GM21717 (cell line): ENCODE measurements at regions not wholly inside any gene's neighbourhood (a gene's known extent, or its start where the extent isn't known, plus 50 kb on each side); places are given as distances from the start of the nearest gene placed in this dataset.

ENCODE experiments used
- ATAC-seq: cut with Tn5 transposase; IDR thresholded peaks from one replicate; pipeline ENCODE4 v1.9.1; 2021; ENCODE audit warnings: mild to moderate bottlenecking, moderate library complexity; ENCODE audit not compliant: unreplicated experiment

DNA sequence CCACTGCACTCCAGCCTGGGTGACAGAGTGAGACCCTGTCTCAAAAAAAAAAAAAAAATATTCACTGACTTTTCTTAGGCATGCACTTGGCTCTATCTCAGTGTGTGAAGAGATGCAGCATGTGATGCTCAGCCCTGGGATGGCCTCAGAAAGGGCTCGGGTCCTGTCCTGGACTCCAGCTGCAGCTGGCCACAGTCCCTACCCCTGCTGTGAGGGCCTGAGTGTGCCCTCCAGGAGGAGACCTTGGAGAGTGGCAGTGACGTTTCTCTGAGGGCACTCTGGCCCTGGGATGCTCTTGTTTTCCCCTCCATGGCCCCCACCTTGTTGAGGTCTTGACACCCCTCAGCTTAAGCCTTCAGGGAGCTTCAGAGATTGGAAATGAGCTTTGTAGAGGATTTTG is 81.9 kb upstream of the POU3F1 start:
- ATAC-seq, result no peak

DNA sequence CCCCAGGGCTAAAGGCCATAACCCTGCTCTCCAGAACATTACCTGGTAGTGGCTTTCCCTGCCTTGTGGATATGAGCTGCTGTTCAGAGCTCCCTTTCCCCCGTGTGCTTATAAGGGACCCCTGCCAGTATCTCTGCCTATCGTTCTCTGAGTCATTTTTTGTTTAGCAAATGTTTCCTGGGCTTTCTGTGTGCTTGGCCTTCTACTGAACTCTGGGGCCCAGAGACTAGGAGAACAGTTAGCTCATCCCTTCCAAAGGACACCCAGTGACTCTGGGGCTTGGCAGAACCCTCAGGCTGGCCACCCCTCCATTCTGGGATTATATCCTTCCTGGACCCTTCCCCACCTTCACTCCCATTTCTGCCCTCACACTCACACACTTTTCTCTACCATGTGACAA is 80.8 kb upstream of the POU3F1 start:
- ATAC-seq, result no peak

DNA sequence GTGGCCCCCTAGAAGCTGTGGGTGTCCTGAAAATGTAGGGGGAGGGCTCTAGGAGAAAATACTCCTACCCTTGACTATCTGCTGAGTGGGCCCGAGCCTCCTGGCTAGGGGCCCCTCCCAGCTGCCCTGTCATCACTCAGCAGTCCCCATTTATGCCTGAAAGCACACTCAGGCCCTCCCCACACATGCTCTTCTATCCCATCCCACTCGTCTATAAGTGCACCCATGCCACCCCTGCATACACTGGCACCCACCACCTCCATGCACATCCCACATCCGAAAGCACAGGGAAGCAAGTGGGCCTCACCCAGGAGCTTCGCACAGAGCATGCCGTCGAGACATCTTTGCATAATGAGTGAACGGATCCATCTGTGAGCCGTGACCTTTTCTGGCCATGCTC is 80.4 kb upstream of the POU3F1 start:
- ATAC-seq, result no peak

DNA sequence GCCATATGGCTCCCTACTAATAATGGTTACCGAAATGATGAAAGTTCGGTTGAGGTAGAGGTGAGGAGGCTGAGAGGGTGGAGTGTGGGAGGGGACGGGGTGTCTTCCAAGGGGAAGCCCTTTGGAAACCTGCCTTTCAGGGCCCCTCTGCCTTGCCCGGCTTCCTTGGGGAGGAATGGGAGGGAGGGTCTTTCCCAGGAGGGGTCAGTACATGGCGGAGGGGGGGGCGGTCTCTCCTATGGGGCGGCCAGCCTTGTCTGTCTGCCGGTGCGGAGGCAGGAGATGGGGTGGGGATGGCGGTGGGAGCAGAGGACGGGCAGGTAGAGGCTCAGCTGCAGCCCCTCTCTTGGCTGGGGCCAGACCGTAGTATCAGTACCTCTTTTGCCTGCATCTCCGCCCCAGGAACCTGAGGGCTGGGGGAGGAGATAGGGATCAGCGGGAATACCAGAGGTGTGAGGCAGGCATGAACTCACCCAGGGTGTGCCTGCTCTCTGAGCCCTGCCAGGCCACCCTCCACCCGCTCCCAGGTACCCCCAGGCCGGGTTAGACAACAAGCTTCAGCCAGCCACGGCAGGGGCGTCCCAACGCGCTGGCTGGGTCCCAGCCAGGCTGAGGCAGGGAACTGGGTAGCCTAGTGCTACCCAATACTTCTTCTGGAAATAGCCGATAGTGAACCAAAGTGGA is 79.4 kb upstream of the POU3F1 start:
- ATAC-seq, result no peak

DNA sequence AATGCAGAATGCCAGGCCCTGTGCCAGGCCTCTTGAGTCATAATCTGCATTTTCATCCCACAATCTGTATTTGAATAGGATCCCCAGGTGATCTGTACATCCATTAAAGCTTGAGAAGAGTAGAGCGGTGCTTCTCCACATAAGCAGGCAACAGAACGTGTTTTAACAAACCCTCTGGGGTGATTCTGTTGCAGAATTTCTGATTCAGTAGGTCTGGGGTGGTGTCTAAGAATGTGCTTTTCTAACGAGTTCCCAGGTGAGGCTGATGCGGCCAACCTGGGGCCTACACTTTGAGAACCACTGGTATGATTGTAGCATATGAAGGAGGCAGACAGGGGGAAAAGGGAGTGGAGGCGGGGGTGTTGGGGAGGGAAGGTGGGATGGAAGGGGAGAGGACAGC is 78.4 kb upstream of the POU3F1 start:
- ATAC-seq, result no peak

DNA sequence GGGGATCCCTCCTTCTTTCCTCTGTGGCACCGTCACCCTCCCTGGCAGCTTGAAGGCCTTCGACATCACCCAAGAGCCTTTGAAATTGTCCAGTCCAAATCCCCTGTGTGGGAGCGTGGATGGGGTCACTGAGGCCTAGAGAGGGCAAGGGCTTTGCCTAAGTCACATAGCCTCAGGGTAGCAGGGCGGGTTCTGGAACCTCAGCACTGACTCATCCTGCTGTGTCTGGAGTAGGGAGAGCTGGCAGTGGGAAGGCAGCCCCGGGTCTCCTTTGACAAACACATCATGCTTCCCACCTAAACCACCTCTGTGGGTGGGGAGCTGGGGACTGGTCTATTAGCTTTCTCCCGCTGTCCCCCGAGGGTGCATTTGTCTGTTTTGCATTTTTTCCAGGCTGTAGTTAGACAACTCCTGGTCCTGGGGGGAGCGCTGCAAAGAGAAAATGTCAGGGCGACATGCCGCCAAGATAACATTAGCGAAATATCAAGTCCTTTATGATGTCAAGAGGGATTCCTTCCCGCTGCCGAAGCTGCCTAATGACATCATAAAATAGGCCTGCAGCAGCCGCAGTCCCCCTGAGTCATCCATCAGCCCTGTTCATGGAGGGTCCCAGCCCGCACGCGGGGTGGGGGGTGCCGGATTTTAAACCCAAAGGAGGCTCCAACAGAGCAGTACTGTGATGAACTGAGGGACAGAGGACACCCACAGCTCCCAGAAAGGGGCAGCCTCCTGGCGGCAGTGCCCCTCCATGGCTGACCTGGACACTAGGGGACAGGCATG is 77.0 kb upstream of the POU3F1 start:
- no peak for ATAC-seq

DNA sequence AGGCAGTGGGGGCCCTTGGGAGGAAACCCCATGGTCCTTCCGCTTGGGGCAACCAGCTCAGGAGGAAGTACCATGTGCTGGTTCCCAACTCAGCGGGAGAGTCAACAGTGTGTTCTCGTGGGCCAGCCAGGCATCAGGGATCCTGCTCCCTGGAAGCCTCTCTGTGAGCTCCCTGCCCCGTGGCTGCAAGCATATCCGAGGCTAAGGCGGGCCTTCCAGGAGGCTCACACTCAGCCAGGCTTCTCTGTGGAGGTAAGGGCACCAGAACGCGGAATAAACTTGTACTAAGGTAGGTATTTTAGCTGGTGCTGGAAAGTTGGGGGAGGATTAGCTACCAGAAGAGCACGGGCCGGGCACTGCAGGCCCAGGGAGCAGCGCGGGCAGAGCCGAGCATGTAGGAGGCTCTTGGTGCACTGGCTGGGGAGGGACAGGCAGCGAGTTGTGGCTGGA is 74.7 kb upstream of the POU3F1 start:
- no peak for ATAC-seq

DNA sequence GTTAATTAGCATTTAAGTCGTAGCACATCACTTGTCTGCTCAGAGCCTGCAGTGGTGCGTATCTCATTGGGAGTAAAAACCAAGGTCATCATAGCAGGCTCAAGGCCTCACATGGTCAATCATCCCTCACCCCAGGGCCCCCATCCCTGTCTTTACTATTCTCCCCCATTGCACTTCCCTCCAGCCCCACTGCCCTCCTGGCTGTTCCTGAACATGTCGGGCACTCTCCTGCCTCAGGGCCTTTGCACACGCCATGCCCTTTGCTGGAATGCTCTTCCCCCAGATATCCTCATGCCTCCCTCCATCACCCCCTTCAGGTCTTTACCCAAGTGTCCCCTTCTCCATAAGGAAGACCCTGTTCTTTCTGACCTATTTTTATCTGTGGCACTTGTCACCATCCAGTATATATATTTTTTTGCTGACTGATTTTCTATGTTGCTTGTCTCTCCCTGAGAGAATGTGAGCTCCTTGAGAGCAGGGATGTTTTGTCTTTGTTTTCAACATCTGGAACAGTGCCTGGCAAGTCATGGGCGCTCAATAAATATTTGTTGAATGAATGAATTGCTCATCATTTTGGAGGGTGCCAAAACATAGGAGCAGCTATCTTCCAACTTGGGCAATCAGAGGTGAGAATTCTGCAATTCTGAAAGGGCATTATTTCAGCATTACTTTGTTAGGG is 74.1 kb upstream of the POU3F1 start:
- ATAC-seq, result no peak

DNA sequence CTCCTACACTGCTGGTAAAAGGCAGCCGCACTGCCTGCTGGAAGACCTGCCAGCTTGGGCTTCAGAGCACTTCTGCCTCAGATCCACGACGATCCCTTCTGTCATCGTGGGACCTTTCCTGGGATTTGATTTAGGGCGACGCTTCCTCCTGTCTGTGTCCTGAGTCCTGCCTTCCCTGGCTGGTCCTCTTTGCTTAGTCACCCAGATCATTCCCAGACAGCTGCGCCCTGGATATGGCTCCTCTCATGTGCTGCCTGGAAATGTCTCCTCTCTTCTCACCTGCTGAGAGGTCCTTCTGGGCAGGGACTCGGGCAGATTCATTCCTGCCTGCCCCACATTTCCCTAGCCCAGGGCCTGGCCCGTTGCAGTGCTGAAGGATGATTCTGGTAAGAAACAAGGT is 72.4 kb upstream of the POU3F1 start:
- ATAC-seq, result no peak

DNA sequence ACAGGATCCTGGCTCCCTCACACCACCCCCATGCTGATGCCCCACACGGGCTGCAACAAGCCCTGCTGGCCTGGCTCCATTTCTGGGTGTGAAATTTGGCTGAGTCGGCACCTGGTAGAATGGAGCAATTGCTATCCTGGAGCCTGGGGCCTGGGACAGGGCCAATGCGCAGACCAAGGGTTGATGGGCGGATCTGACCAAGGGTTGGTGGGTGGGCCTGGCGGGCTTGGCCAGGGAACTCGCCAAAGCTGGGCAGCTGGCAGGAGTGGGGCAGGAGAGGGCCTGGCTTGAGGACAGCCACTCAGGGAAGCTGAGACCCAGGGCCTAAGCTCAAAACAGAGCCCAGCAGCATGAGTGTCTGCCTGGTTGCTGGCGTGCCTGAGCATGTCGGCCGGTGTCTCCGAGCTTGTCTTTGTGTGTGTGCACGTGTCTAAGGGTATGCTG is 70.9 kb upstream of the POU3F1 start:
- ATAC-seq, result no peak

DNA sequence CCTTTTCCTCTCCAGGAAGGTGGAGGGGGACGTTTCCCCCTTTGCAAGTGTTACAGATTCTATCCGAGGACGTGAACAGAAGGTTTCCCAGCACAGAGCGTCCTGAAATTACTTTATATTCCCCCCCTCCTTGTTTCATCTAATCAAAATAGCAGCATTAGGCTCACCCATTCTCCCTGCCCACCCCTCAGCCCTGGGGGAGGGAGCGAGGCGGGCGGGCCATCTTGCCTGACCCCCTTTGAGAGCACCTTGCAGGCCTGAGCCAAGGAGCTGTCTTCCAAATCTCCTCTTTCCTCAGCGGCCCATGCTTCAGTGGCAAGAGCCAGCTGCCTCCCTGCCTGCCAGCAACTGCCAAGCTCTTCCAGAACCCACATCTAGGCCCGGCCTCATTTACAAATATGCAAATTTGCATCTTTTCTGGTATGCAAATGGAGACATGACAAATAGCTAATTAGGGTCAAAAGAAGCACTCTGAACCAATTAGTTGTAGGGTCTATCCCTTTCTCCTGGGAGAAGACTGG is 69.1 kb upstream of the POU3F1 start:
- no peak for ATAC-seq

DNA sequence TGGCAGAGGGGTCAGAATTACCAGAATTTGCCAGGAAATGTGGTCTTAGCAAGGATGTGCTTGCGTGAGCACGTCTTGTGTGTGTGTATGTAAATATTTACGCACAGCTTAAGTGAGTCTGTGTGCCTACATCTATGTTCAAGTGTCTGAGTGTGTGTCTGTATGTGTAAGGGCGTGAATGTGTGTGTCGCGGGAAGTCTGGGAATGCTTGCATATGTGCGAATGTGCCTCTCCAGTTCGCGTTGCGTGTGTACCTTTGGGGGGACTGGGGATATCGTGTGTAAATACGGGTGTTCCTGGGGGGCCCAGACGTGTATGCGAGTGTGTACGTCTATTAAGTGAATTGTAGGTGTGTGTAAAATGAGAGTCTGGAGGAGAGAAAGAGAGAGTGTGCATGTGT is 68.6 kb upstream of the POU3F1 start:
- no peak for ATAC-seq

DNA sequence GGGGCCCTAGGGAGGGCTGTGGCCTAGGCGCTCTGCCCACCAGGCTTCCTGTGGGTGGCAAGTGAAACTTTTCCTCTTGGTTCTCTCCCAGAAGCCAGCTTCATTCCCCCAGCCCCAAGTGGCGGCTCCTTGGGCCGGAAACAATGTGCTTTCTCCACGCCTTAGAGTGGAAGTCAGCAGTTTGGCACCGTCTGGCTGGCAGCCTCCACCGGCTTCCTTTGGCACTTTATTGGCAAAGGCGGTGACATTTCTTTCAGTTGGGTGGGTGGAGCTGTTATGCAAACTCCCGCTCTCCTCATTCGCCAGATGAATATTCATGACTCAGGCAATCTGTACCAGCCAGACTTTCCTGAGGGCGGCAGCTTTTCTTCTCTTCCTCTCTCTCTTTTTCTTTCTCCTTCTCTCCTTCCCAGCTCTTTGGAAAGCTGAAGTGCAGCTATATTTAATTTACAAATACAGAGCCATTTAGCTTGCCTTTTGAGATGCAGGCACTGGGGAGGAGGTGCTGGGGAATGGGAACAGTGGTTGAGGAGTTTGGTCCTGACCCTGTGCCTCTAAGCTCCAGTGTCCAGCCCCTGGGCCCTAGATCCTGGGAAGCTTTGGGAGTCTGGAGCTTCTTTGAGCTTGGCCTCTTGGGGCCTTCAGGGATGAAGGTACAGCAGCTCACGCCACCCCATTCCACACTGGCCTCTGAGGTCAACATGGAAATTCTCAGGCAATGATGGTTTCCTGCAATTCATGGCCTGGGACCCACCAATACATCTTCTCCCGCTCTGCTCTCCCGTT is 67.8 kb upstream of the POU3F1 start:
- no peak for ATAC-seq

DNA sequence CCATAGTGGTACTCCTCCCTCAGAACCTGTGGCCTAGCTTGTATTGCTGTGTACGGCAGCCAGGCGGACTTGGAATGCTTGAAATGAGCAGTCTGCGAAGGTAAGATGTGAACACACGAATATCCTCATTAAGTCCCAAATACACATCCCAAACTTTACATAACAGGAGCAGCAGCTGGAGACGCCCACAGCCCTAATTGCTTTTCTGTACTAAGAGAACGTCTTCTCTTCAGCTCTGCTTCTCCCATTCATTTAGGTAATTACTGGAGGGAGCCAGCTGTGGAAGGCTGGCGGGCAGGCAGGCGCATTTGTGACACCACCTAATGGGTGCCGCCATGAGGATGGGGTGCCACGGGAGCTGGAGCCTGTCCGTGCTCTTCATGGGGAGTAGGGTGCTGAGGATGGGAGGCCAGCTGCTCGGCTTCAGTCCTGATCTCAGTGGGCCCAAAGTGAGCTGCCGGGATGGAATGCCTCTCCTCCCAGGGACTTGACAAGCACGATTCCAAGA is 66.6 kb upstream of the POU3F1 start:
- ATAC-seq, result no peak

DNA sequence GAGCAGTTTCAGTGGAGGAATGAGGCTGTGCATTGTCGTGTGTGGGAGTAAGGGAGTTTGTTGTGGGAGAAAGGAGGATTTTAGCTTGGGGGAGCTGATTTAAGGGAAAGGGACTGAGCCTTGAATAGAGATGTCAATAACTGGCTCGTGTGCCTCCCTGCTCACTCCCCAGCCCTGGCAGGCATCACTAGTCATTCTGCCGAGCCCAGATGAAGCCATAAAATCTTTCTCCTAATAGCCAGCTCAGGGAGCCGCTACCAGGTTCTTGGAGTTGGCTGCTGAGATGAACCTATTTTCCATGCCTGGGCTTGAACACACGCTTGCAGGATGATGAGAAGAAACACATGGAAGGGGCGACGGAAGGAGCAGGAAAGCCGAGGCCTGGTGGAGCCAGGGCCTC is 65.0 kb upstream of the POU3F1 start:
- no peak for ATAC-seq

DNA sequence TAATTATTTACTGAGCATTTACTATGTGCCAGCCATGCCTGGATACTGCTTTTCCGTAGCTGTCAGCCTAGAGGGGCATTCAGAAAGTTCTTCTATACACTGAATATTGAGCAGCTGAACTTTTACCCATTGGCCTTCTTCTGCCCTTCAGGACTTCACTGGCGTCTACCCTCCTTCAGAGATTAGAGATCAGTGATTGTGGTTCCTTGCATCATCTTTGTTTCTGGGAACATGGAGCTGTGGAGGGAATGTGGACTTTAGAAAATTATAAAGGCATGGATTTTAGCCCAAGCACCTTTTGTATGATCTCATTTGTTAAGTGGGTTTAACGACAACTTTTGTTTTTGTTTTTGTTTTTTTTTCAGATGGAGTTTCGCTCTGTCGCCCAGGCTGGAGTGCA is 58.7 kb upstream of the POU3F1 start:
- no peak for ATAC-seq

DNA sequence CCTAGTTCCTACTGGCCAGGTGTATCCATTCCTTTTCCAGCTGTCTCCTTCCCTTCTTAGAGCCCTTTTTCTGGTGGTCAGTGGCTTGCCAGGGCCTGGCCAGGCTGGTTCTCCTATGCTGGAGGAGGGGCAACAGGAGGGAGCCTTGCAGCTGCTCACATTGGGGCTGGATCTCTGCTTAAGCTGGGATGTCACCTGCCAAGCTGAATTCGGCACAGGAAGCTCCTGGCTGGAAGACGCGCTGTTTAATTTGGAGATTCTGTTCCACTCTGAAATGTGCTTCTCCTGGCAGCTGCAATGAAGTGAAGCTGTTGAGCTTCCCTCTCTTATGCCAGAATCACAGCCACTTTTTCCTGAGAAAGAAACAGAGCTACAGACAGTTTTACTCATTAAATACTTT is 56.0 kb upstream of the POU3F1 start:
- no peak for ATAC-seq

DNA sequence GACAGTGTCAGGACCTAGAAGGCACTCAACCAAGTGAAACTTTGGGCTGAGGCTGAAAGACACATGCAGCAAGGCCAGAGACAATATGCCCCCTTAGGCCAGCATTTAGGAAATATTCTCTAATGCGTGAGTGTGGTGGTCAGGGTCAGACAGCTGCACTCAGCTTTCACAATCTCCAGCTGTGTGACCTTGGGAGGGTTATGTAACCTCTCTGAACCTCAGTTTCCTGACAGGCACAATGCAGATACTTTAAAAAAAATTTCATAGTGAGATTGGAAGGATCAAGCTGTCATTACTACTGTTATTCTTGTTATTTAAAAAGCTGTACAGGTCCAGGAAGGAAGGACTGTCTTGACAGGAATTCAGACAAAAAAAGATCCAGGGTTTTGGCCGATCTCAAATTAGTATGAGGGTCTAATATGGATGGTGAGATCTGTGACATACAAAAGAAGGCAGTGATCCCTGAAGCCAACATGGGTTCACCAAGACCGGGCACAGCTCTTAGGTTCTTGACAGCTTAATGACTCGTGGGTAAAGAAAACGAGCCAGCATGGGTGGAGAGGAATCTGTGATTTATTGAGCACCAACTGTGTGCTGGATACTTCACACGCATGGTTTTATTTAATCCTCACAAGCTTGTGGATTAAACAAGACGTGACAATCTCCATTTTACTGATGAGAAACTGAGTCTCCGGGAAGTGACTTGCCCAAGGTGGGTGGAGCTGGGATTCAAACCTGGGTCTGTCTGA is 54.6 kb upstream of the POU3F1 start:
- no peak for ATAC-seq

DNA sequence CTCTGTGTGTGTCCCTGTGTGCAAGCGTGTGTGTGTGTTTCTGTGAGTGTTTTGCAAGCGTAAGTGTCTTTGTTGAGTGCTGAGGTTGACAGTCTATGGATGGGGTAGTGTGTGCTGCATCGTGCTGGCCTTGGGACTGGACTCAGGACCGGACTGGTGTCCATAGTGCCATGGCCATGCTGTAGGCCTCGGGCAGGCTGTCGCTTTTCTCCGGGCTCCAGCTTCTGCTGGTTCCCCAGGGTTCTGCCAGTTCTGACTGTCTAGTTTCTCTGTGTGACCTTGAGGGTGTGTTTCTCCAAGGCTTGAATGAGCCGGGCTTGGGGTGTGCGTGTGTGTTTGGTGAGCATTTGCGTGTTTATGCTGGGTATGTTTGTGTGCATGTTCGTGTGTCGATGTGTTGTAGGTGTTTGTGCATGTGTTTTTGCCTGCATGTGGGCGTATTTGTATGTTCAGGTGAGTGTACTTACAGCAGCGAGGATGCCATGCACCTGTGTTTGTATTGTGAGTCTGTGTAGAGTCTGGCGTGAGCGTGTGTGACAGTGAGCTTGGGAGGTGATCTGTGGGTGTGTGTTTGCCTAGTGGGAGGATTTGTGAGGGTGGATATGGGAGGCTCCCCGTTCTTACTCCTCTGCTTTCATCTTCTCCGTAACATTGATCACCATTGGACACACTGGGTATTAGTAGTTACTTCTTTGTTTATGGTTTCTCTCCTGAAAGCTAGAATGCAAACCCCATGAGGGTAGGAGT is 51.7 kb upstream of the POU3F1 start:
- no peak for ATAC-seq
